Fibroblast of skin of left biceps (primary cell): ENCODE measurements at regions not wholly inside any gene's neighbourhood (a gene's known extent, or its start where the extent isn't known, plus 50 kb on each side); places are given as distances from the start of the nearest gene placed in this dataset.

ENCODE experiments used
- DNase-seq, 2 experiments: peaks; one replicate each; pipeline ENCODE4 v3.0.0-alpha.2; 2013; ENCODE audit warnings: low read depth in 2 of 2

GRCh38 chr11:127080735-127081134 lies 80.2 kb upstream of the KIRREL3 start:
- DNase-seq: no peak

- no peak for DNase-seq
Observed at GRCh38 chr11:127075758-127076157, 75.2 kb upstream of the KIRREL3 start.

- peak; percentile 13 to 21 for DNase-seq
Observed at GRCh38 chr11:127074151-127074761, 73.7 kb upstream of the KIRREL3 start.

- DNase-seq: no peak
Observed at GRCh38 chr11:127073621-127074020, 73.1 kb upstream of the KIRREL3 start.

DNA sequence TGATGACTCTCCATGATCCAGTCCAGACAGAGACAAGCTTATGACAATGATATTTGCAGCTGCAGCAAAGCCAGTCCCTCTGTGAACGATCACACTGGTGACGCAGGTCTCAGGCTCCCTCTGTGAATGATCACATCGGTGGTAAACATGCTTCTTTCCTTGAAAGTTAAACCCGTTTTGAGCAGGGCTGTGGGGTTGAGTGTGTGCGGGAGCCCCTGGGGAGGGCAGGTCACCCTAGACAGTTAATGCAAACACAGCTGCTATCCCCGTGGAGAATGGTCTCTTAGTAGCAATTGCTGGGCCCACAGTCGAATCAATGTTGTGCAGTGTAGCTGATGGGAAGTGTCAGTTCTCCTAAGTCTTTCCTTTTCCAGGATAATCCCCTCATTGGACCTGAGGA lies 71.0 kb upstream of the KIRREL3 start:
- DNase-seq: no peak

- no peak for DNase-seq
Observed at GRCh38 chr11:127070808-127071207, 70.2 kb upstream of the KIRREL3 start.

GRCh38 chr11:127066401-127067090 lies 66.0 kb upstream of the KIRREL3 start:
- DNase-seq: no peak

DNA sequence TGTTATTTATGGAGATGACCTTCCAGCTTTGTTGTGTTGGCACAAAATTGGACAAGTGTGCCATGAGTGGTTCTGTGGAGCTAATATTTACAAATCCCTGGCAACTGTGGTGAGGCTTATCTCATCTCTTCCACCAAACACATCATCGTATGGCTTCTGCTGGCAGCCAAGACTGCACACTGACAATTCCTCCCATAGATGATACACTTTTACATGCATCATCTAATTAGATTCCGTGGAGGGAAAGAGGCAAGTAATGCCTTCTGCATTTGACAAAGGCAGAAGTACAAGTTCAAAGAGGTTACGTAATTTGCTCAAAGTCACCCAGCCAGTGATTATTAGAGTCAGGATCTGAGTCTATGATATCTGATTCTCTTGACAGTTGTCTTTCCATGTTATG lies 62.7 kb upstream of the KIRREL3 start:
- DNase-seq: no peak

DNA sequence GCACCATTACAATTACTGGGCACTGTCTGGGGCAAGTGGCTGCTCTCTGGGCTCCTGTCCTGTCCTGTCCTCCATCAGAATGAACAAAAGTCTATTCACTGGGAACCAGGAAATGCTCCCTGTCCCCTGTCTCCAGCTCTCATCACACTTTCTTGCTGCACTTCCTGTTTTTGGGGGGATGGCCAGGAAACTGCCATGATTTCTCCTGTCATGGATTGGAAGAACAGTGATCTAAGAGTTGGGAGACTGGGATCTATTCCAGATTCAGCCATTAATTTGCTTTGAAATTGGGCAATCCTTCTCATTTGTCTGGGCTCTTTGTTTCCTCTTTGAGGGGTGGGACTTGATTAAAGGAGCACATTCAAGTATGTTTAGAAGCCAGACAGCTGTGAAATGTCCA lies 61.4 kb upstream of the KIRREL3 start:
- DNase-seq: no peak

- DNase-seq: no peak
Observed at GRCh38 chr11:127059750-127060149, 59.2 kb upstream of the KIRREL3 start.

- DNase-seq: no peak
Observed at GRCh38 chr11:127059286-127059685, 58.7 kb upstream of the KIRREL3 start.

GRCh38 chr11:127058524-127058923 lies 58.0 kb upstream of the KIRREL3 start:
- no peak for DNase-seq

DNA sequence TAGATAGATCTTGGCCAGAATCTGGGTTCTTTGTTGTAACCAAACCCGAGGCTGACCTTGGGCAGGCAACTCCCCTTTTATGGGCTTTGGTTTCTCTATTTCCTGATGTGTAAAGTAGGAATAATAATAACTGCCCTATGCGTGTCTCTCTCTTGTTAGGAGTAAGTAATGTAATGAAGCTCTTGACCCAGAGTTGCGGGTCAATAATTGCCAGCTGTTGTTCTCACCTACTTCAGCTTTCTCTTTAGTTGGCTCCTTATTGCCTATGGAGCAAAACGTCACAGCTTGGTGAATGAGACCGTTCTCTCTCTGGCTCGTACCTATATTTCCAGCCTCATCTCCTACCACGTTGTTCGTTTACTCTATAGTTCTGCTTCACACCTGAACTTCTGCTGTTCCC lies 56.6 kb upstream of the KIRREL3 start:
- DNase-seq: no peak

- no peak for DNase-seq
Observed at GRCh38 chr11:127056338-127056971, 55.9 kb upstream of the KIRREL3 start.

GRCh38 chr11:127055236-127055635 lies 54.7 kb upstream of the KIRREL3 start:
- no peak for DNase-seq

GRCh38 chr11:127054153-127054552 lies 53.6 kb upstream of the KIRREL3 start:
- DNase-seq: no peak

- DNase-seq: no peak
Observed at GRCh38 chr11:127052404-127052803, 51.8 kb upstream of the KIRREL3 start.
